Stimulated activated CD4-positive, alpha-beta T cell treated with anti-CD3 and anti-CD28 coated beads, Interleukin-15, amount 100 ng/mL, for 48 hours (primary cell): ENCODE measurements at regions not wholly inside any gene's neighbourhood (a gene's known extent, or its start where the extent isn't known, plus 50 kb on each side); places are given as distances from the start of the nearest gene placed in this dataset.

Experiments used
- DNase-seq, 2 donors: peaks; one replicate each; pipeline ENCODE4 v3.0.0-alpha.2; 2020; ENCODE audit warnings: low read depth in 2 of 2

DNA sequence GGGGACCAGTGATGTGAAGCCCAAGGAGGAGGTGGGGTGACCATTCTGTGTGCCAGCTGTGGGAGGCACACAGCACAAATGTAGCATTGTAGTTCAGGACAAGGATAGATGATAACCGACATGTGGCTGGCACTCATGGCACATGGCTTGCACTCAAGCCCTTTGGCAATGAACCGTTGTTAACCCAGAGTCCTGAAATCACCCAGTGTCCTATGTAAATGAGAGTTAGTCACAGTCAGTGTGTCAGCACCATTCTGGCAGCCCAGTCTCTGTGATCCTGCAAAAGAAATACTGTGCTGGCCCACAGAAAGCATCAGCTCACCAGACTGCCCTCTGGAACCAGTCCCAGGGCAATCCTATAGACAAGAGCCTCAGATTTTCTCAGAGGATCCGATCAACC, 339.3 kb downstream of the MID1IP1 start:
- DNase-seq, result no peak

DNA sequence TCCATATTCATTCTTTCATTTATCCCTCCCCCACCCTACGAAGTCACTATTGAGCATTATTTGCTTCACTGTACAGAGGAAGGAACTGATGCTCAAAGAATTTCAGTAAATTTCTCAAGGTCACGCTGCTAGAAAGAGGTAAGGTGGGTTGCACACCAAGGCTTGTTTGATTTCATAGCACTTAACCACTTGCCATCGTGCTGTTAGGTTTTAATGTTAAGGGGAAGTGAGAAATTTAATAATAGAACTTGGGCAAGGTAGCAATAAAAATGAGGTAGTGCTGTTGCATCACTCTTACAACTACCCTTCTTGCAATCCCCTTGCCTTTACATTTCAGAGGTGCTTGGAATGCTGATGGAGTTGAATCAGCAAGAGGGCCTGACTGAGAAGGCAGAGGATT, 343.1 kb downstream of the MID1IP1 start:
- DNase-seq, result no peak

DNA sequence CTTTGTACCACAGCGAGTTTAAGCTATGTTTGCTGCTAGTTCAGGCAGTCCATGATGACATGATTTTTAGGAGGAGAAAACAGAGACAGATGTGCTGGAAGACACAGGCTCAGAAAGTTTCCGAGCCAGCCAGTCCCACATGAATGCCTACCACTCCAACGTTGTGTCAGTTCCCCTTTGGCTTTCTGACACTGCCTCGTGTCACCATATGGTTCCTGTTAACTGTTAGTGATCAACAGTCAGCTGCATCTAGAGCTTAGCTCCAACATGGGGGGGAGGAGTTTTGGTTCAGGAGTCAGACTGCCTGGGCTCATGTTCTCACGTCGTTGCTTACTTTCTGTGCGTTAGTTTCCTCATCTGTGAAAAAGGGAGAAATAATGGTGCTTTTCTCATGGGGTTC, 343.7 kb downstream of the MID1IP1 start:
- no peak for DNase-seq

DNA sequence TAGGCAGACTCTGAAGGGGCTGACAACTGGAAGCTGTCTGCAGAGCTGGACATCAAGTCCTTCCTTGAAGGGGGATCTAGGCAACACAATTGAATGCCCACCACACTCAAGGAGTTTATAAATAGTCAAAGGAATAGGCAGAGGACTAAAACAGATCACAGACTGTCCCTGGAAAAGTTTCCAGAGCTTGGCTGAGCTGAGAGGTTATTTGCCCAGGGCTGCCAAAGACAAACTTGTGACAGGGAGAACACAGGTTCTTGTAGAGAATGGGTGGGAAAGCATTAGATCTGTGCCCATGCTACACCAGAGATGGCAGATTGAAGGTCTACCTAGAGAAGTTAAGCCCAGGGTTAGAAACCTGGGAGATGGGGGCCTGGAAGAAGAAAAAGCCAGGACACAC, 344.6 kb downstream of the MID1IP1 start:
- DNase-seq, result no peak

DNA sequence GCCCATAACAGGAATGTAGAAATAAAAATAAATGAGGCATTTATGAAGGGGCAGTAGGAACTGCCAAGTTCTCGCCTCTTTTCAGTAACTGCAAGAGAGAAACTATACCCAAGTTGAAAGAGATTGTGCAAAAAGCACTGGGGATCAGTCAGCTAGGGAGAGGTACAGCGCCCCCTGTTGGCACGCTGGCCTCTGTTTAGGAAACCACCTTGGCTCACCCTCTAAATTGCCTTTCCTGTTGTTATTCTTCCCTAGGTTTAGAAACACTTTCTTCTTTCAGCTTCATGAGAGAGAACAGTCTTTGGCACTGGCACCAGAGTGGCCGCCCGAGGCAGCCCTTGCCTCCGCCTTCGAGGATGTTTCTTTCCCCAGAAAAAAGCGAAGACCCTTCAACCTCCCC, 348.5 kb downstream of the MID1IP1 start:
- peak in 1 of 2 donors; percentile 51 for DNase-seq

DNA sequence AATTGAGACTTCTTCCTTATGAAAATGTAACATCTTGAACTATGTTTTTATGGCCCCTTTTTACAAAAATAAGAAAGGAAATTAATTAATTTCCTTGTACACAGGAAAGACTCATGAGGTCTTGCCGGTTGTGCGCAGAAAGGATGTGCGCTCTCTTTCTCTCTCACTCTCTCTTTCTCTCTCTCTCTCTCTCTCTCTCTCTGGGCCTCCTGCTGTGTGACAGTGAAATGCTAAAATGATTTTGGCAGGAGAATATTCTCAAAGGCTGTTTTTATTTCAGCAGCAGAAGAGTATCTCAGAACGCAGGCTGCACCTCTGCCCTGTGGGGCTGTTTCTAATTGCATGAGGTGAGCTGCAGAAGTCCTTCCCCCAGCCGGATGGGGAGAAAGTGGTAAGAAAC, 349.0 kb downstream of the MID1IP1 start:
- no peak for DNase-seq

DNA sequence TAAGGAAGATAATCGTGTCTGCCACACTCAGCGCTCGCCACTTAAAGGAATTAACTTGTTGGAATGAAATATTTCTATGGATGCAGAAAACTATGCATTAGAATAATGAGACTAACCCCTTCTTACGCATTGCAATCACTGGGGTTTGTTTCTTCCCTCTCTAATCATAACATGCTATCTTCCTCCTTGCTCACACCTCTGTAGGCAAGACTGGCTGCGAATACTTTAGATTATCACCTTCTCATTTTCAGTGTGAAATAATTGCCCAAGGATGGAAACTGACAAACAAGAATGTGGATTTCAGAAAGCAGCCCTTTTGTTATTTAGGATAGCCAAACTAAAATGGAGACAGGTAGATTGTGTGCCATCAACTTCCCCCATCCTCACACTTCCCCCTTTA, 349.4 kb downstream of the MID1IP1 start:
- no peak for DNase-seq

DNA sequence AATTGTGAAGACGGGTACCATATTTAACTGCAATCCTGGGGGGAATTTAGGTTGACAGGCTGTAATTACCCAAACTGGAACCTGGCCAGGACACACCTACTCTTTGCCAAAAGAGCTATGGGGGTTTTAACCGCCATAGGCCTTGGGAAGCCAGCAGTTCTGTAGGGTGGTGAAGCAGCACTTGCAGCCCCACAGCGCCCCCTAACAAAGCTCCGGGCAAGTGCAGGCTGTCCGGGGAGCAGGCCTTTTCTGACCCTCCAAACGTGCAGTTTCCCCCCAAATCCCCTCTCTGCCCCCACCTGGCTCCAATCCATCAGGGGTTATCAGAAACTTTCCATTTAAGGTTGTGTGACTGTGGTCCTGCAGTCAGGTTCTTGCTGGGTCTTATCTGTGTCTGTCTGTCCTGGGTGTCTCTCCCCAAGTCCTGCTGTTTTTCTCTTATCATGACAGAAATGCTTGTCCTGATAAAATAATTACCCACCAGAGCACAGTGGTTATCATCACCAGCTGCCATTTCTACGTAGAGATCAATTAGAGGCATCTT, 350.9 kb downstream of the MID1IP1 start:
- DNase-seq, result peak in 1 of 2 donors; percentile 39

DNA sequence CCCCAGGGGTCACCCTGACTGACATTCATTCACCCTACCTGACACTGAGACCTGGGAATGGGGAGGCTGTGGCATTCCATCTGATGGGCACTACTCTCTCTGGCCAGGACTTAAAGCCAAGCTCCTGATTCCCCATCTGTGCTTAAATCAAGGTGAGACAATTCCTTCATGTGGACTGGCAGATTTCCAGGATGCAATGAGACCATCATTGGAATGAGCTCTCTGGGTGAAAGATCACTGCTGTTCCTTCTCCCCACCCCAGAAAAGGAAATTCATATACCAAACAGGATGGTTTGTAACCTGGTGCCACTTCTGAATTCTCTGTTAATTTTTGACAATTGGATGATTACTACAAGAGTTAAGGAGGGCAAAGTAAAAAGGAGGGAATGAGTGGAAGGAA, 354.8 kb downstream of the MID1IP1 start:
- no peak for DNase-seq

DNA sequence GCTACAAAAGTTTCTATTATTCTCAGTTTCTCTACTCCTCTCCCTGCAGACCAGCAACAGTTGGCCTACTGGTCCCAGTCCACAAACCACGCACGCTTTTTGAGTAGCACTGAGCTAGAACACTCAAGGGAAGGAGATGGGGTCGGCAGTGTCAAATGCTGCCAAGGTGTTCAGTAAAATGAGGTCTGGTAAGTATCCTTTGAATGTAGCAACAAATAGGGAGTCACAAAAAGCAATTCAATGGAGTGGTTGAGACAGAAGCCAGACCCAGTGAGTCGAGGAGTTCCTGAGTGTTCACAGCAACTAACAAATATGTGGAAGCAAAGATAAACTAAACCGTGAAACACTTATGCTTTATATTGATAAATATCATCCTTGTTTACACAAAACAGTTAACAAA, 355.7 kb downstream of the MID1IP1 start:
- no peak for DNase-seq

DNA sequence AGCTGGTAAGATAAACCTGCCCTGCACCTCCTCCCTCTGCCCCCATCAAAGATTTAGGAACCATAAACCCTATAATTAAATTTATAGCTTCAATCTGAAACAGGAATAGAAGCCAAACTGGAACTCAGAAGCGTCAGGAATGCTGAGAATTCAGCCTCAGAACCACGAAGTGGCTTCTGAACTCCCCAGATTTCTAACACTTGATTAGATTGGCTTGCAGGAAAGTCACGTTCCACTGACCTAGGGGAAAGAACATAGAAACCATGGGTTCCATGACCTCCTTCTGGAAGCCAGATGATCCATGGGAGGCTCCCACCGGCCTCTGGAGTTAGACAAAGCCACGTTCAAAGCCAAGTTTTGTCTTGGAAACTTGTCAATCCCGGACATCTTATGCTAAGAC, 356.5 kb downstream of the MID1IP1 start:
- DNase-seq, result no peak

DNA sequence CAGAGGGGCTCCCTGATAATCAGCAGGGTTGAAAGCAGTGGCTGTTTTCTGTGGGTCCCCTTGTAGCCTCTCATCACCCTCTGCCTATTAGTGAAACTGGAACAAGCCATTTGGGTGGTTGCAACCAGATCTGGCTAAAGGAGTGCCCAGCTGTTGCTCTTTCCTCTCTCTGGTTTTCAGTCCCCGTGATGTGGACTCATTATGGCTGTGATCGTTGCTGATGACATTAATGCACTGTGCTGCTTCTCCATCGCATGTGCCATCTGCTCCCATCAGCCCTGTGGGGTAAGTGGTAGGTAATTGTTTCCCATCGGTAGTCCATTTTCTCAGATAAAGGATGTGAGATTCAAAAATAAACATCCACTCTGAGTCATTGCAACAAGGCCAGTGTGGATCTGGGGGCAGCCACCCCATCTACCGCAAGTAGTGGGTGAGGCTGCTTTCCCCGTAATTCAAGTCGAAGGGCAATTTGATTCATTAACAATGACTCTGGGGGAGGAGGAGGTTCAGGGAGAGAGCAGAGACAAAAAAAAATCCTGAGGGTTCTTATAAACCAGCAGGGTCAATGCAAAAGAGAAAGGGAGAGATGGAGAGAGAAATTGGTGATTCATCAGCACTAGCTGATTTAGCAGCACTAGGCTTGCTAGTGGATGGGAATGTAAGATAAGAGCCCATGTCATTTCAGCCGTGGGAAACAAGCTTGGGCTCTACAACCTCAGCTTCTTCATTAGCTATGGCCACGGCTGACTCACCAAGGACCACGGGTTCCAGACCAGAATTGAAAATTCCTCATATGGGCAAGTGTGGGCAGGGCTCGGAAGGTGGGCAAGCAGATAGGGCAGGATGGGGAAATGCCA, 357.8 kb downstream of the MID1IP1 start:
- DNase-seq, result no peak

DNA sequence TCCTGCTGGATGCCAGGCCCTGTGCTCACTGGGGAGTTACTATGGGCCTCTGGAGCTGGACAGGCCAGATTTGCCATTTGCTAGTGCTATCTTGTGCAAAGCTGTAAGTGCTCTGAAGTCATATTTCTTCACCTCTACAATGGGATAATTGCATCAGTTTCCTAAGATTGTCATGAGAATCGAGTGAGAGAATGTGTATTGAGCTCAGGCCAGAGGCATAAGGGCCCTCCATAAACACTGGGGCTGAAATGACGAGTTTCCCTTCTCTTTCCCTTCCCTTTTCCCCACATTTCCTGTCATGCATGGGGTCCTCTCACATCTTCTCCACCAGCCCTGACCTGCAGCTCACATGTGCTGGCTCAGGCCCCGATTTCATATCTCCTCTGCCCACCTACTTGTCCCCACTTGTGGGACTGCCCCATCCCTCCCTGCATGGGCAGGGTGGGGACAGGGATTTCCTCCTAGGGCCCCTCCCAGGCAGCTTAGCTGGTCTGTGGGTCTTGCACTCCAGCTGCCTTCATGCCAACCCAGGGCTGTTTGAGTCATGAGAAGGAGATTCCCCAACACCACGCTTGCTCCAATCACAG, 358.8 kb downstream of the MID1IP1 start:
- DNase-seq, result no peak

DNA sequence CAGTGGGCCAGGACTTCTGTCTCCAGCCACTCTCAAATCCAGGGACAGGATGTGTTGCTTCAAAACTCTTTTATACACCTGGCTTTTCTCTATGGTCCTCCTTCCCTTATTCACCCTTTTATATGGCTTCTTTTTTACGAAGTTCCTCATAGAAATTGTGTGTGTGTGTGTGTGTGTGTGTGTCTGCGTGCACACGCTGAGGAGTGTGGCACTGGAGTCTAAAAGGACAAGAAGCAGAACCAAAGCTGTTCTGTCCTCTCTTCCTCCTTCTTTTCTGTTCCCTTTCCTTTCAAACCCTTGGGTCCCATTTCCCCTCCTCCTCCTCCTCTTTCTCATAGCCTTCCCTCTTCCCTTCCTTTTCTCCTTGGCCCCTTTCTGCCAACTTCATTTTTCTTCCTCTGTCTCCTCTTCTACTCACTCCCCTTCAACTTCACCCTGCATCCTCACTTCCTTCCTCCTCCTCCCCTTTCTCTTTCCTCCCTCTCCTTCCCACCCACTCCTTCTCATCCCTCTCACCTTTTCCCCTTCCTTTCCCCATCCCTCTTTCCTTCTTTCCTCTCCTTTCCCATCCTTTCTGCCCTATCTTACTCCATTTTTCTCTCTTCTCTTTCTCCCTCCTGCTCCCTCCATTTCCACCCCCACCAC, 360.5 kb downstream of the MID1IP1 start:
- no peak for DNase-seq

DNA sequence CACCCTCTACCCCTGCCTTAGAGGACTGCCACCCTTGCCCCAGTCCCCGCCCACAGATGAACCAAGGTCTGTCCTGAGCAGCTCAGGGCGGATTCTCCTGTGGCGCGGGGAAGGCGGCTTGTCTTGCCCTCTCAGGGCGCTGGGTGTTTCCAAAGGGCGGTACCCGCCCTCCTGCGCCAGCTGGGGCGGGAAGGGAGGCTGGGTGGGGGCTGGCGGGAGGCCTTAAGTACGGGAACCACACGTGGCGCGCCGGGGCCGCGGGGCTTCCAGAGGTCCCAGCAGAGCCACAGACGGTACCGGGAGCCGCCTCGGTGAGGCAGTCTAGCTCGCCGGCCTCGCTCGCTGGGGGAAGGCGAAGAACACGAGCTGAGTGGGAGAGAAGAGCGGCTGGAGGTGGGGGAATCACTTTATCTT, 361.1 kb downstream of the MID1IP1 start:
- DNase-seq, result peak; percentile 23 to 38

DNA sequence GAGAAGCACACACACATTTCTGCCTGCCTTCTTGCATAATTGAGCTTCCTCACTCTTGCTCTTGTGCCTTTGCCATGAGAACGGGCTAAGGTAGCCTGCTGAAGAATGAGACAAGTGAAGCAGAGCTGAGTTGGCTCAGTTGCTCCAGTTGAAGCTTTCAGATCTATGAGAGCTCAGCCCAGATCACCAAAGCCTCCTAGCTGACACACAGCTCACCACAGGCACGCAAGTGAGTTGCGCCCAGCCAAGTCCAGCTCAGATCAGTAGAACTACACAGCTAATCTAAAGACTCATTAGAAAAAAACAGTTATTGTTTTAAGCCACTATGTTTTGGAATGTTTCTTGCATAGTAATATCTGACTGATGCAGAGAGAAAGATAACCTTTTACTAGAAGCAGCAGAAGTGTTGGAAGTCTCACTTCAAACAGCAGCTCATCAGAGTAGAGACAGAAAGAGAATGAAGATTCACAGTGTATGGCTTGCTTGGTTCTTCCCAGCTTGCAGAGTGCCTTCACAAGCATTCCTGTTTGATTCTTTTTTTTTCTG, 362.4 kb downstream of the MID1IP1 start:
- DNase-seq, result peak; percentile 22 to 35

DNA sequence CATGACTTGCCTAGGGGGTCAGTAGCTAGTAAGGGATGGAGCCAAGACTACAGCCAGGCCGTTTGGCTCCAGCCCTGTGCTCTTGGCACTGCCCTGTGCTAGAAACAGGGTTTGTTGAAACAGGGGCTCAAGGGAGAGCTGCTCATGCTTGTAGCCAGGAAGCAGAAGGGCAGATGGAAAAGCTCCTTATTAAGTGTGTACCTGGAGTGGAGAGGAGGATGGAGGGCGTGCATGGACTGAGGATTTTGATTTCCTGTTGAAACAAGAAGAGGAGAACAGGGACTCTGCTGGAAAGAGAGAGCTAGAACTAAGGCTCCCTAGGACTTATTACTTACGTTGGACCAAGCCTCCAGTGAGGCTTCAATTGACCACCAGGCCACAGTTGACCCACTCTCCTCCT, 363.0 kb downstream of the MID1IP1 start:
- DNase-seq, result no peak

DNA sequence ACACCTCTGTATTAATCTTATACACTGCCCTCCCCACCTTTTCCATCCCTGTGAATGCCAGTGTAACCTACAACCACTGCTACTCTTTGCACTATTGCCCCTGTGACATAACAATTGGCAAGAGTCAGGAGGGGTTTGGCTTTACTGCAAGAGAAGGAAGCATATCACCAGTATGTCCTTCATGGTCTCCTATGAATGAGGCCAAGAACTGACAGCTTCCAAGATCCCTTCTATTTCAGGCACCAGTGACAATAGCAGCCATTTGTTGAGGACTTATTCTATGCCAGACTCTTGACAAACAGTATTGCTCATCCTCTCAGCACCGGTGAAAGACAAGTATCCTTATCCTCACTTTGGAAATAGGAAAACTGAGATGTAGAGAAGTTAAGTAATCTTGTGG, 363.9 kb downstream of the MID1IP1 start:
- no peak for DNase-seq

DNA sequence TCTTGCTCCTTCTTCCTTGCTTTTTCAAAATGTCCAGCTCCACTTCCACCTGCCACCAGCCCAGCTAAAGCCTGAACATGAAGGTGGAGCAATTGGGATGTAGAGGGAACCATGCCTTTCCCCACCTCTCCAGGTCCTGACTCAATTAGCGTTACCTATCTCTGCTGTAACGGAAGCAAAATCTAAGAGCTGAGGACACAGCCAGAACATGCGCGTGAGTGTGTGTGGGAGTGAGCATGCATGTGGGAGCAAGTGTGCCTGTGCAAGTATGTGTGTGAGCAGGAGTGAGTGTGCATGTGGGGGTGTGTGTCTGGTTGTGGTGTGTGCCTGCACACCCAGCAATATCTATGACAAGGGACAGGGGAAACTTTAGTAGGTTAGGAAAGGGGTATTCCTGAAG, 364.5 kb downstream of the MID1IP1 start:
- DNase-seq, result no peak

DNA sequence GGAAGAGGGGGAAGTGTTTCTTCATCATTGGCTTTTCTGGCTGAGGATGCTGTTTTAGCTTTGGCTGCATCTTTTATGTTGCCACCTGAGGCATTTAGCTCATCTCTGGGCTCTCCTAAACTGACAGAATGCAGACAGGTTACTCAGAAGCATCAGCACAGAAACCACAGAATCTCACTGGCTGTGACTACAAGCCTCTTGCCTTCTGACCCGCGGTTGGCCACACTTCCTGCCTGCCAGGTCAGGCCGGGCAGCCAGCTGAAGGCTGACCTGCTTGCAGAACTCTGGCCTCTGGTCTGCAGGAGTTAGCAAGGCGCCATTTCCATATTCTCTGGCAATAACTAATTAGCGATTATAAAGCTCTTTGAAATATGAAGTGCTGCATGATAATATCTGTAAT, 366.5 kb downstream of the MID1IP1 start:
- DNase-seq, result no peak

DNA sequence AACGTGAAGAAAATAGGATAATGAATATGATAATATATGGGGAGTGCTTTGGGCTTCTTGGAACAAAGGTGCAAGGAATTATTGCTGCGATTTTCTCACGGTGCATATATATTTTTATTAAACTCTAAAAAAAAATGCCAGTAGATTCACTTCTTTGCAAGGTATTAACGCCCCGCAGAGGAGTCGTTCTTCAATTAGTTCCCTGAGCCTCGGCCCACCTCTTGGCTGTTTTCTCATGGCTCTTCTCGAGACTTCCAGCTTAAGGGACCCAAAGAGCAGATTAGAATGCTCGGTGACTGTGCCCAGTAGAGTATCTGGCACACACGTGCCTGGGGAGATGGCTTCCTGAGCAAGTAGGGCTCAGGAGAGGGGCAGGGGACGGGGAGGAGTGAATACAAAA, 367.4 kb downstream of the MID1IP1 start:
- no peak for DNase-seq

DNA sequence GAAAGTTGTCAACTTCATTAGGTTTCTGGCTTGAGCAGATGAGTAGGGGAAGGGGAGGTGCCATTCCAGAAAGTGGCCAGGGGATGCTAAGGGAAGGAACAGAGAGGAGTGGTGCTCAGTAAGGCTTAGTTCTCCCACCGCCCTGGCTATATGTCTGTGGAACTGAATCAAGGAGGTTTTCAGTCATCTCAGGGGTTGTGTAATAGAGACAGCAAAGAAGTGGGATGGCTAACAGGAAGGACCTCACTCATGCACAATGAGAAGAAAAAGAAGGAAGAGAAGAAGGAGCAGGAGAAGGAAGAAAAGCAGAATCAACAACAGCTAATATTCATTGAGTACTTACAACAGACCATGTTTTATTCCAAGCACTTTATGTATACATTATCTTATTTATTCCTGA, 368.7 kb downstream of the MID1IP1 start:
- no peak for DNase-seq

DNA sequence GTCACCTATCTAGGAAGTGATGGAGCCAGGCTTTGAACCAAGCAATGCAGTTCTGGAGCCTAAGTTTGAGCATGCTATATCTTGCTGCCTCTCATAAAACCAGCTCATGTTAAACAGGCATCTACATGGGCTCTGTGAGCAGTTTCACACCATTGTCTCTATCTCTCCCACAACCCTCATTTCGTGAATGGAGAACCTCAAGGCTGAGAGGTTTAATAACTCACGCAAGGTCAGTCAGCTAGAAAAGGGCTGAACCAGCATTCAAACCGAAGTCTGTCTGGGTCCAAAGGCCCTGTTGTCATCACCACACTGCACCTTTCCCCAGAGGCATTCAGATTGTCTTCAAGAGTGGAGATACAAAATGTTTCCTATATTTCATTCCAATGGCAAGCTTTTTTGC, 369.2 kb downstream of the MID1IP1 start:
- no peak for DNase-seq
